GM19043 (cell line): ENCODE measurements at regions not wholly inside any gene's neighbourhood (a gene's known extent, or its start where the extent isn't known, plus 50 kb on each side); places are given as distances from the start of the nearest gene placed in this dataset.

Source experiments
- ATAC-seq: cut with Tn5 transposase; IDR thresholded peaks from one replicate; pipeline ENCODE4 v1.9.1; 2021; ENCODE audit warnings: low read depth; ENCODE audit not compliant: unreplicated experiment

GRCh38 chr2:45337481-45337880 lies 273.6 kb downstream of the SRBD1 start:
- ATAC-seq = no peak

DNA sequence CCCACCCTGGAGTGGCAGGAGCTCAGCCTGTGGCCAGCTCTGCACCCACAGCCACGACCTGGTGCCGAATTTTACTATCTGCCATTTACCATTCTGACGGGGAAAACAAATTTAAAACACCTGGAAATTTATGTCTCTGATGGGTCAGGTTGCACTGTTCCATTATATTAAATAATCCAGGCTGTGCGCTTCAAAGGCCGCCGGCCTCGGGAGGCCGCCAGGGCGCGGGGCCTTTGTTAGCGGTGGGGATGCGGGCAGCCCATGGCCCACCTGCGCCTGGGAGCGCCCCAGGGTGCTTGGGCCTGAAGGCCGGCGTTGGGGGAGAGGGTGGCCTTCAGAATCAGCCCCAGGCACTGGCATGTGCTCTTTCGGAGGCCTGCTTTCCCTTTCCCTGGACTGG lies 276.9 kb downstream of the SRBD1 start:
- no peak for ATAC-seq

DNA sequence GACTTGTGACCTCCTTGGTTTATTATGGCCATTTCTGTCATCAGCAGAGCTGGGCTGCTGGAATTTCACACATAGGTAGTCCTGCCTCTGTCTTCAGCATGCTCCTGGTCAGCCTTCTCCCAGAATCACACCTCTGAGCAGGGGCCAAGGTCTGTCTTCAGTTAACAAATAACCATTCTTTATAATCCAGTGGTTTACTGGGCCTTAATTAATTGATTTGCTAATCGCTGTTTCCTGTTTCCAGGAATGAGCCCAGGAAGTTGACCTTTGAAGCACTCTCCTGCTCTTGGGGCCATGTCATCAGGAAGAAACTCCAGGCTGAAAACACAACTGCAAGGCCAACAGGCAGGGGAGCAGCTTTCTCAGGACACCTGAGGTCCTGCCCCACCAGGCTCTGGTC lies 278.5 kb downstream of the SRBD1 start:
- ATAC-seq = no peak

GRCh38 chr2:45332094-45332493 lies 279.0 kb downstream of the SRBD1 start:
- no peak for ATAC-seq

DNA sequence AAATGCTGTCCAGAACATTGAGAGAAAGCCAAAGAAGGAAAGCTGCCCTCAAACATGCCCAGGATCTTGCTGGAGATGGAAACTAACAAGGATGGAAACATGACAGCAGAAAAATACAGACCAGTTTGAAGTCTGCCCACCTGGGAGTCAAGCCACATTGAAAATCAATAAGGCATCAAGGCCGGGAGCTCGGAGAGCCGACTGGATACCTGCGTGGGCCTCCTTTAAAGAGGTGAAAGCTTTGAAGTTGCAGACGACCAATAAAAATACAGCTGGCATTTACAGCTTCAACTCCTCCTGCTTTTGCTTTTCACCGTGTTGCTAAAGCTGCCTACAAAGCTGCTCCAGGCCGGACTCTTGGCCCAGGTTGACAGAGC lies 279.7 kb downstream of the SRBD1 start:
- no peak for ATAC-seq

- no peak for ATAC-seq
Measured at GRCh38 chr2:45330637-45331409, 280.2 kb downstream of the SRBD1 start.

- no peak for ATAC-seq
Measured at GRCh38 chr2:45330108-45330507, 281.0 kb downstream of the SRBD1 start.

DNA sequence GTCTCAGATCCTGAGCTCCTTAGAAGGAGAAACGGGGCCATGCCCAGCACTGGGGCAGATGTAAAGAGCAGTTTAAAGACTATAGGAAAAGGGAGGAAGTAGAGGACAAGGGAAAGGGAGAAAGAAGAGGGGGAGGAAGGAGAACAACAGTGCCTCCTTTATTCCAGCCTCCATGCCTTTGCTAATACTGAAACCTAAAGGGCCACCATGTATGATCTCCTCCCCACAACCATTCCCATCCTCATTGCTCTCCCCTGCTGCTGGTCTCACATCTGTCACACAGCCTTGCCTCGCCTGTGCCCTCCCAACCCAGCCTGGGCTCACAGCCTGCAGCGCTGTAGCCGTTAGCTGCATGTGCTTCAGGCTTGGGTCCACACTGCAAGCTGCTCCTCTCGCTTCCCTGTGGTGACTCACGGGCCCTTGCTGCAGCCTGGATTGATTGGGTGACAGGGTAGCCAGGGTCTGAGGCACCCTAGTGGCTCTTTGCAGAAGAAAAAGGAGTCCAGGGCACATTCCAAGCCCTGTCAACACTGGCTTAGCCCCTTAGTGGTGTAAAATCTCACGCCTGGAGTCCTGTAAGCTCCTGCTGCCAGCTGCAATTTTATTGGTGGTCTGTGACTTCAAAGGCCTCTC lies 281.9 kb downstream of the SRBD1 start:
- ATAC-seq = no peak

DNA sequence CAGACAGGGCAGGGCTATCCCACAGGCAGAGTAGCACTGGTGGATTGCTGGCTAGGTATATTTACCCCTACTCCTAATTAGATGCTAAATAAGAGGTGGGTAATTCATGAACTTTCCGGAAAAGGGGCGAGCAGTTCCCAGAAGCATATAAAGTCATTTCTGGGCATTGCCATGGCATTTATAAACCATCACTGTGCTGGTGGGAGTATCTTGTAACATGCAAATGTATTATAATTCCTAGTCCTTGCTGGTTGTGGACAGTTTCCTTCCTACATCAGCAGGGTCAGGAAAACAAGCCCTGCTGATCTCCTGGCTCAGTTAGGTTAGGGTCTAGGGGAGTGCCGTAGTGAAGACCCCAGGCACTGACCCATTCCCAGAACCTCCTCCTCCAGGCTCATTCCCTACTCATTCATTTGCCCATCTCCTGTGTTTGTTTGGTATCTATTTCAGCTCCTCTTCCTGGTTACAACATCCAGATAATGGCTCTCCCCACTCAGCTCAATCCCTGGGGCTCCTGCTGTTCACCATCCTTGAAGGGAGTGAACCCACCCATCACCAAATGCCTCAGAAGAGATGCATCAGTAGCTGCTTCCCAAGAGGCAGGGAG lies 282.7 kb downstream of the SRBD1 start:
- ATAC-seq = no peak

DNA sequence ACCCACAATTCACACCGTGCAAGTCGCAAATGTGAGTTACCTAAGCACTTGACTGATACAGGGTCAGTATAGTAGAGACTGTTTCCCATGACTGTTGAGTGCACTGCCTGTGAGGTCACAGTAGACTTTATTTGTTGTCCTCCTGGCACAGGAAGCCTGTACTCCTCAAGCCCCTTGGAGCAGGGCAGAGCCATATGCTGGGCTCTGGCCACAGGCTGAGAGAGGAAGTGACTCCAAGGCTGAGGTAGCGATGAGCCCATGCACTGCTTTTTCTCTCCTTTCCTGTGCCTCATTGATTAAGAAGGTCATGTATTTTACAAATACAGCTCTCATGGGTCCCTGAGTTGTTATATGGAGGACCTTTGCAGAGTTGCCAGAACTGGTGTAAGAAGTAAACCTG lies 287.7 kb downstream of the SRBD1 start:
- no peak for ATAC-seq

DNA sequence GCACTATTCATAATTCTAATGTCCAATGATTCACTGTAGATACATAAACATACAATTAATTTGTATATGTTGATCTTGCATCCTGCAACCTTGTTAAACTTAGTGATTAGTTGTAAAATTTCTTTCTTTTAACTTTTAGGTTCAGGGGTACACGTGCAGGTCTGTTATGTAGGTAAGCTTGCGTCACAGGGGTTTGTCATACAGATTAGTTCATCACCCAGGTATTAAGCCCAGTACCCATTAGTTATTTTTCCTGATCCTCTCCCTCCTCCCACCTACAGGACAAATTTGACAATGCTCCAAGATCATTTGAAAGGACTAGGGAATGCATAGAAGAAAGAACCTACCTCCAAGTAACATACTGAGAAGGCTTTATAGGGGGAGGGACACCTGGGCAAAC lies 290.1 kb downstream of the SRBD1 start:
- ATAC-seq = no peak

- no peak for ATAC-seq
Measured at GRCh38 chr2:45319683-45320455, 291.2 kb downstream of the SRBD1 start.

GRCh38 chr2:45318686-45319085 lies 292.4 kb downstream of the SRBD1 start:
- no peak for ATAC-seq

- ATAC-seq = no peak
Measured at GRCh38 chr2:45316576-45317338, 294.3 kb downstream of the SRBD1 start.

- ATAC-seq = no peak
Measured at GRCh38 chr2:45315861-45316260, 295.2 kb downstream of the SRBD1 start.

DNA sequence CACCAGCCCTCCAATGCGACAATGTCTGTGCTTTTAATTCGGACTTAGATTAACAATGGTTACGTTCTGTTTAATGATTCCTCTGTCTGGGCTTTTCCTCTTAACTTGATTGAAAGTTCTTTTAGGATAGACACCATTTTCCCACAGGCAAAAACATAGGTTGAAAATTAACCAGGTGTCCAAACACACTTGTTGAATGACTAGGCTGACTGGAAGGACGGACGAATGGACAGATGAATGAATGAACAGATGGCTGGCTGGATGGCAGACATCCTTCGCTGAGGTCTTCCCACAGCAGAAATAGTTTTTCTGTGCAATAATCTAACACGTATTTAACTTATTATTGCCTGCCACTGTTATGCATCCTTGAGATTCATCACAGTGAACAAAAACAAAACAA lies 298.8 kb downstream of the SRBD1 start:
- no peak for ATAC-seq

- ATAC-seq = no peak
Measured at GRCh38 chr2:45311559-45311958, 299.5 kb downstream of the SRBD1 start.

GRCh38 chr2:45307147-45307546 lies 297.9 kb upstream of the SIX2 start:
- ATAC-seq = no peak

- no peak for ATAC-seq
Measured at GRCh38 chr2:45305599-45305998, 296.3 kb upstream of the SIX2 start.

DNA sequence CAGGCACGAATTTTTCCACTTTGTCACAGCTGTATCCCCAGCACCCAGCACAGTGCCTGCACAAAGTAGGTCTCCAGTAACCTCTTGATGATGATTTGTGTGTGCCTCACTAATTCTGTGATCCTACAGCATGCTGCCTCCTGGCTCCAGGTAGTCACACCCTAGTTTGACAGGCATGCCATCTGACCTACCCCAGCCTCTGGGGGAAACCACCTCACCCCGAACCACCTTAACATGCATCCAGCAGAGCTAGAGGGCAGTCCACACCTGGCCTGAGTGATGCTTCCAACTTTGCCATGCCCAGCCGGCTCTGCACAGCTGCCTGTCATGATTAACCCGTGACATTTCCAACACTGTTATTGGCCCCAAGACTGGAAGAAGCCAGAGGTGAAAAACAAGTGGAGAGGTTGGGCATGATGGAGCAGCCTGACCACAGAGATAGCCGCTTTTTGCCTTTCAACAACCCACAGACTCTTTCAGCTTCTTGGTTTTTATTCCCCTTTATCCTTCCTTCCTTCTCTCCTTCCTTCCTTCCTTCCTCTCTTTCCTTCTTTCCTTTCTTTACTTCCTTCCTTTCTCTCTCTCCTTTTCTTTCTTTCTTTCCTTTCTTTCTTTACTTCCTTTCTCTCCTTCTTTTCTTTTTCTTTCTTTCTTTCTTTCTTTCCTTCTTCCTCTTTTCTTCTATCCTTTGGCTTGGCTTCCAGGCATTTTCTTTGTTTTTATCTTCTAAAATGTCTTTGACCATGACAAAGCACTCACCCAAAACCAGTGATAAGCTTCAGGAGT lies 294.4 kb upstream of the SIX2 start:
- ATAC-seq = no peak
